KBM-7 (cell line): ENCODE measurements at regions not wholly inside any gene's neighbourhood (a gene's known extent, or its start where the extent isn't known, plus 50 kb on each side); places are given as distances from the start of the nearest gene placed in this dataset.

ENCODE experiments used
- DNase-seq: peaks from one replicate; pipeline ENCODE4 v3.0.0-alpha.2; 2015
- in situ Hi-C: fragments of 300-500 bp; cut with MboI; formaldehyde crosslinking; loops from 2 replicates; pipeline ENCODE4 v1.14.3; 2020; ENCODE audit warnings: low sequenced_read_pairs, low pct_unique_long_range_greater_than_20kb, mixed read lengths

DNA sequence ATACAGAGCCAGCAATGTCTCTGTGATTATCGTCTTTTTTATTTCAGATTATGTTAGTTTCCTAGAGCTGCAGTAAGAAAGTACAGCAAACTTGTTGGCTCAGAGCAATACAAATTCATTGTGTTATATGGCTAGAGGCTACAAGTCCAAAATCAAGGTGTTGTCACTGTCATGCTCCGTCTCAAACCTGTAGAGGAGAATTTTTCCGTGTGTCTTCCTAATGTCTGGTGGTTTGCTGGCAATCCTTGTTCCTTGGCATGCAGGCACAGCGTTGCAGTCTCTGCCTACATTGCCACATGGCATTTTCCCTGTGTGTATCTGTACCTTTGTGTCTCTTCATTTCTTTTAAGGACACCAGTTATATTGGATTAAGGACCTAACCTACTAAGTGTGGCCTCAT is 244.4 kb downstream of the LRRIQ3 start:
- in situ Hi-C loops = no loop called here
- no peak for DNase-seq

DNA sequence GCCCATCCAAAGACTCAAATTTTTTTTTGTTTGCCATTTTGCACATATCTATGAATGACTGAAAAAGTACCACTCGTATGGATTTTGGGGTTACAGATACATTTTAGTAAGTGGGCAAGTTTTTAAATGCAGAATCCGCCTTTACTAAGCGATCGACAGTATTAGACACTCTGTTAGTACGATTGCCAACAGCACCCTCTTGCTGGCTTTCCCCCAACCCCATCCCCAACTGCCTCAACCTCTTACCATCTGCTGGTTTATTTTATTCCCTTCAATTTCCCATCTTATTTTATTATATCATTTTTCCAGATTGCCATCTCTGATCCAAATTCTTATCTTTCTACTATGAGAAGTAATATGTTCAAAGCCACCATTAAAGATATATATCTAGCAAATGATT is 244.8 kb downstream of the LRRIQ3 start:
- in situ Hi-C loops = no loop called here
- DNase-seq = no peak

DNA sequence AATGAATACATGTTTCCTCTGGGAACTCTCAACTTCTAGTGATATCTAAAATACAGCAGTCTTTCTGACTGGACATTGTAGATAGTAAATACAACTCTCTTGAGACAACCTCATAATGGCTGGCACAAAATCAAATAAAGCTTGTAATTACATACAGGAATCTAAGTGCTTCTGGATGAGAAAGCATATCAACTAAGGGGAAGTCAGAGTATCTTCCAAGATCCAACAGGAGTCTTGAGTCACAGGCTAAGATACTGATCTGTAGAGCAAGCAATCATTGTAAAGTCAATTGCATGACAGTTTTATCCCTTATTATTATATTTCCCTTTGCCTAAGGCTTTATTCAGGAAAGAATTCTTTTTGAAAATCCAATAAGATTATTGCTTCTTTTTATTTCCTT is 249.9 kb downstream of the LRRIQ3 start:
- in situ Hi-C loops = no loop called here
- no peak for DNase-seq

DNA sequence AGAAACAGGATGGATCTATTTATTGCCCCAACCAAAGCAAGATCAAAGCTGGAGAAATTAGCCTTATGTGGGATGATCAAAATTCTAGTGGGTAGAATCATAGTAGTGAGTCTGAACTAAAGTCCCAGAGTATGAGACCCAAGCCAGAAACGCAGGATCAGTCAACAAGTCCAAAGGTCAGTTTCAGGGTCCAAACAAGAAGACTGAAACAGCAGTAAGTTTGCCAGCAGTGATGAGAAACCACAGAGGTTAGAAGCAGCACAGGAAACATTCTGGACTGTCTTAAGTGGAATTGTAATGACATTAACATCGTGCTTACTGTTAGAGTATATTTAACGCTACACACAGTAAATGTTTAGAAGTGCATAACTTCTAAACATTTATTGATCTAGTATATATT is 251.0 kb downstream of the LRRIQ3 start:
- in situ Hi-C loops = no loop called here
- no peak for DNase-seq

DNA sequence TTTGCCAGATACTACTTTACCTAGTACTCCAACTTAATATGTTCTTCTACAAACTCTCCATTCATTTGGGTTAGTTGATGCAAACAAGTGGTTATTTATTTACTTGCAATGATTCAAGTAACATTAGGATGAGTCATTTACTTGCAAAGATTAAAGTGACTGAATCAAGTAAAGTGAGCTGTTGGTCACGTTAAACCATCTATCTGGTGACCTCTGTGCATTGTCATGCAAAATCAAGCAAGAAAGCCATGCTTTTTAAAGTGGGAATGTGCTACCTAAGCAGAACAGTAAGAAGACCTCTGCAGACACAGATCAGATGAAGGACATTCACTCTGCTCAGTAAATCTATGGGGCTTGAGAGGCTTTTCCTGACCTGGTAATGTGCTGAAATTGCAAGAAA is 254.7 kb downstream of the LRRIQ3 start:
- DNase-seq = no peak
- in situ Hi-C loops = no loop called here

DNA sequence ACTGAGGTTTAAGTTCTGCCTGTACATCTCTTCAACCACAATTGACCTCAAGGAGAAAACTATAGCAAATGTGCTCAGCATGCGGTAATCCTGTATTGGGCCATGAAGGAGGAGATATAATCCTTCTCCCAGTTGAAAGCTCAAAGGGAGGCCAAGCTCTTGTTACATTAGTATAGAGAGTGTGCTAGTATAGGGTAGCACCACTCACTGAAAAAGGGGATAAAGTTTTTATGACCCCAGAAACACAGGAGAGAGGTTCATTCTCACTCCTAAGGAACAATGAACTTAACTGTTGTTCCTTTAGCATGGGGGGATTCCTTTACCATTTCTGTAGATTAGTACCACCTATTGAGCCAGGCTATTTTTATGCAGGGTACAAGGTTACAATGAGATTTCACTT is 267.7 kb downstream of the LRRIQ3 start:
- in situ Hi-C loops = no loop called here
- no peak for DNase-seq

DNA sequence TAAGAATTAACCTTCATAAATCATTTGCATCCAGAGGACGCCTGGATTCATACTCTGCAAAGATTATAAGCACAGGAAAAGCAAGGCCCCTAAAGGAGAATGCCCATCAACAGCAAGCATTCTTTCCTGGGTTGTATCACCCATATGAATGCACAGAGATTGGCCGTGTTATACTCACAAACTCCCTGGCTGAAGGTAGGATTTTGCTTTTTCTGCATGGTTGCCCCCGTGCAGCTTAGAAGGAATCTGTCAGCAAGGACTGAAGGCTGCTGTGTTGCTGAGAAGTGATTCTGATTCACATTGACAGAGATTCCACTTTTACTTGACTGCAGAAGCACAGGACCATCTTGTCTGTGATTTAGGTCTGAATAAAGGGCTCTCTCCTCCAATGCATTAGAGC is 283.0 kb downstream of the LRRIQ3 start:
- no peak for DNase-seq
- in situ Hi-C loops = no loop called here

DNA sequence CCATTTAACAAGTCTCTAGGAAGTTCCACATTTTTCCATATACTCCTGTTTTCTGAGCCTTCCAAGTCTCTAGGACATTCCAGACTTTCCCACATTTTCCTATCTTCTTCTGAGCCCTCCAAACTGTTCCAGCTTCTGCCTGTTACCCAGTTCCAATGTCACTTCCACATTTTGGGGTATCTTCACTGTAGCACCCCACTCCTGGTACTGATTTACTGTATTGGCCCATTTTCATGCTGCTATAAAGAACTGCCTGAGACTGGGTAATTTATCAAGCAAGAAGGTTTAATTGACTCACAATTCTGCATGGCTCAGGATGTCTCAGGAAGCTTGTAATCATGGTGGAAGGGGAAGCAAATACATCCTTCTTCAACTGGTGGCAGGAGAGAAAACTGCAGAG is 285.0 kb downstream of the LRRIQ3 start:
- DNase-seq = no peak
- in situ Hi-C loops = no loop called here

DNA sequence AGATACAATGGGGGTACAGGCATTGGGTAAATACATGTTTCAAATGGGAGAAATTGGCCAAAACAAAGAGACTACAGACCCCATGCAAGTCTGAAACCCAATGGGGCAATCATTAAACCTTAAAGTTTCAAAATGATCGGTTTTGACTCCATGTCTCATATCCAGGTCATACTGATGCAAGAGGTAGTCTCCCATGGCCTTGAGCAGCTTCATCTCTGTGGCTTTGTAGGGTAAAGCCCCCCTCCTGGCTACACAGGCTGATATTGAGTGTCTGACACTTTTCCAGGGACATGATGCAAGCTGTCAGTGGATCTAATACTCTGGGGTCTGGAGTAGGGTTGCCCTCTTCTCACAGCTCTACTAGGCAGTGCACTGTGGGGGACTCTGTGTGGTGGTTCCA is 286.1 kb downstream of the LRRIQ3 start:
- in situ Hi-C loops = no loop called here
- no peak for DNase-seq

DNA sequence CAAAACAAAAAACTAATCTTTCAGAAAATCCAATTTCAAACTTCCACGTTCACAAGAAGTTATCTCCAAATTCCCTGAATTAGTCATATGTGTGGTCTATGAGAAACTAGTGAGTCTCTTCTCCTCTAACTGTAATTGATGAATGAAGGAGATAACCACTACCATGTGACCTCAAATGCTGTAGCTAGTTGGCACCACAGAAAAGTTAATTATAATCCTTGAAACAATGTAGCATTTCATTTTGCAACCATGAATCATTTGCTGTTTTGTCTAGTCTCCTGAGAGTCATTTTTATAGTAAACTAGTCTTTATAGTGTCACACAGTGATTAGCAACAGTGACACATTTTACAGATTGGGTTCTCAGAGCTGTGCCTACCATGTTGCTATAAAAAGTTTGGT is 287.5 kb downstream of the LRRIQ3 start:
- in situ Hi-C loops = no loop called here
- no peak for DNase-seq

DNA sequence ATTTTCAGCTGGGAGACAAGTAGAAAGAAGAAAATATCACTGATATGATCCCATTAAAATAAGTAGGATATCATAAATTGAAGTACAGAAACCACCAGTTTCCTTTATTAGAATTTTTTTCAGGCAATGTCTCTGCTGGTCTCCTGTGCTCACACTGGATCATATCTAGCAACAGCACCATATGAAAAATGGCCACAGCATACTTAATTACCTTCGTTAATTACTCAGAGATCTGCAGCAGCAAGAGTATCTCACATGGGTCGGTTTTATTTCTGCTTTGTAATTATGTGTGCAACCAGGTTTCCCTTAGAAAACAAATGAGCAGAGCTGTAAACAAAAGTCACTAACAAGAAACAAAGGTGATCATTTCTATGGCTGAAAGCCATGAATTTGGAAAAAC is 287.9 kb downstream of the LRRIQ3 start:
- in situ Hi-C loops = no loop called here
- no peak for DNase-seq

DNA sequence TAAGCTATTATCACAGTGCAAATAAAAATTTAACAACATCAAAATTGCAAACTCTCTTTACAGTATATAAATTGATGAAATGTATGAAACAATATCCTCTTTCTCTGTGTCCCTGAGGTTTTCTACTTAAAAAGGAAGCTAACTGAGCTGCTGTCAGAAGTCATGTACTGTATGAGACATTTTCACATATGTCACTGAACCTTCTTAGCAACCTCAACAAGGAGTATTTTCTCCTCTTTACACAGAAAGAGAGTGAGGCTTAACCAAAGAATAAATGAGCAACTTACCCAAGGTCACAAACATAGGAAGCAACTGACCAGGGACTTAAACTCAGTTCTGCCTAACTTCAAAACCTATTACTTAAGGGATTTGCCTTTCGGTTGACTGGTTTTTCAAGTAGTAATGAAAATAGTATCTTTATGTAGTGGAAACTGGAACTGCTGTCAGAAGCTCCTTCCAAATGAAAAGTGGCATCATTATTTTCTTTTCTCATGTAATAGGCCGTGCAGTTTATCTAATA is 288.9 kb downstream of the LRRIQ3 start:
- DNase-seq = no peak
- in situ Hi-C loops = no loop called here

DNA sequence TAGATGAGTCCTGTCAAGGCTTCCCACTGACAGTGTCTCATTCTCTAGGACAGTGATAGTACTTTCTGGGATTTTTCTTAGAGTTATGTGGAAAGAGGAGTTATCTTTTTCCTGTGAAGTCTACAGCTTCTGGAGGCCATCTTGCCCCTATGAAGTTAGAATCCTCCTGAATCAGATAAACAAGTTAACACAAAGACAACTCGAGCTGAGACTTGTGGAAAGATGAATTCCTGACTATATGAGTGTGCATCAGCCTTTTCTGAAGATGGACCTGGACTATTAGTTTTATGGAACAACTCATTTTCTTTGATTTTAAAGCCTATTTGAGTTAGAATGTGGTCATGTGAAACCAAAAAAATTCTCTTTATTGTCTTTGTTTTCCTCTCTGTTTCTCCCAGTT is 290.9 kb downstream of the LRRIQ3 start:
- in situ Hi-C loops = no loop called here
- DNase-seq = no peak

DNA sequence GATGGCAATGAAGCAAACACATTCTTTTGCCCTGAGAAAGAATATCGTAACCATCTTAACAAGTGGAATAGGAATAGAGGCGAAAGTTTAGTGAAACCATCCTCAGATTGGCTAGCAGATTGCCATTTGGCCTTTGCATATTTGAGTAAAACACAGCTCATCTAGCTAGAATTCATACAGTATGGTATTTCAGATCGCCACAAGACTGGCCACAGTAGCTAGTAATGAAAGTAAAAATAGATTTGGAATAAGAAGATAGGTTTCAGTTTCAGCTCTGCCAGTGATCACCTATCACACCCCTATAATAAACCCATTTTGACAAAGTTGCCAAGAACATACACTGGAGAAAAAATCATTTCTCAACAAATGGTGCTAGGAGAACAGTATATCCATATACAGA is 294.9 kb downstream of the LRRIQ3 start:
- in situ Hi-C loops = no loop called here
- no peak for DNase-seq

DNA sequence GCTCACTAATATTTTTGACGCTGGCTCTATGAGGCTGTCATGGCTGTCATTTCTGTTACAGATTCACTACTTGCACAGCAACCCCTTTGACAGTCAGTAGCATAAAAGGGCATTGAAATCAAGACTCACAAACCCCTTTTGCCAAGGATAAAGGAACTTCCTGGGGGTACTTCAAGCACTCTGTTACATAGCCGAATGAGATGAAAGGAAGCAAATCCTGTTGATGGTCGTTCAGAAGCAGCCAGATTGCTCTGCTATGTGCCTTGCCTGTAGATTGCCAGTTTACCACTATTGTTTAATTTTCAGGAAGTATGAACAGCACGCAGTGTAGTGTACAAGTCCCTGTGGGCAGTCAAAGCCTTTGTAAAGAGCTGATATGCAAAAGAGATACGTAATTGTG is 296.2 kb downstream of the LRRIQ3 start:
- in situ Hi-C loops = no loop called here
- DNase-seq = no peak

DNA sequence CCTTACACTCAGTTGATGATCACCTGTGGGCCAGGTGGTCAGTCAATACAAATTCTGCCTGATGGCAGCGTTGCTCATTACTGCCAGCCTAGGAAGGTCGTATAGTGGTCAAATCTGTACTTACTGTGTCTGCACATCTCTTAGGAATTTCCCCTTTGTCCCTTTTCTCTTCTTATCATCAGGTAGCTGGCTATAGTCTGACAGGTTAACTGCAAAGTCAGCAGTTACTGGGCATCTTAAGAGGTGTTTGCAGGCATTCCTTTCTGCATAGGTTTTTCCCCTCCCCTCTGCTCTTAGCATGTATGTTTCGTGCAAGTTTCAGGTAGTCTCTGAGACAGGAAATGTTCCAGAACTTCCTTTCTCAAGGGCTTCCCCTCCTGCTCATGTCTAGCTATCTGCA is 298.7 kb downstream of the LRRIQ3 start:
- DNase-seq = no peak
- in situ Hi-C loops = no loop called here

DNA sequence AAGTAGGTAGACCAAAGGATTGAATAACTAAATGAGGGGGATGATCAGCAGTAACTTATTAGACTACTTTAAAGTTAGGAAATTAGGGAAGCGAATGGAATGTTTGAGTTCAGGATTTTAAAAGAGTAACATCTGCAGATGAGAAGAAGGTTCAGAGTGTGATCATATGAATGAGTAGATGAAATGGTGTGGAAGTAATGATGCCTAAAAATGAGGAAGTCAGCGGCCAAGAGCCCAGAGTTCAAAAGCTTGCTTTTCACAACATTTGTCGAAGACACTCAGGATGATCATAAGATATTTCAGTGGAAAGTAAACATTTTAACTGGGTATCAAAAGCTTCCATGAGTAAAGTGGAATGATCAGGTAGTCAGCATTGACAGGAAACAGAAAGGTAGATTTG is 299.4 kb downstream of the LRRIQ3 start:
- in situ Hi-C loops = no loop called here
- peak; percentile 40 for DNase-seq

DNA sequence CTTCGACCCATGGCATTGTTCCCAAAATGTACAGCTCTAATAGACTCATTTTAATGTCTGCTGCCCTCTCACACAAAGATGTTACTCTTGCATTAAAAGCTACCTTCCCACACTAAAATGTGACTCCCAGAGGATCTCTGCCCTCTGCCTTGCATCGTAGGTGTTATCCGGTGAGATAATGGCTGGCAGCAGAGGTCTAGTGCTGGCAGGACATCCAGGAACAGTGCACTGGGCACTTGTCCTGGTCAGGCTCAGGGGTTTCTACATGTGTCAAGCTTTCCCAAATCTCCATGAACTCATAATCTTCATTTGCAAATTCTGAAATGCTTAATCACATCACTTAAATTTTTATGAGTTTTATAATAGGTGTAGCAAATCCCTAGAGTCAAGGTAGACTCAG is 310.6 kb downstream of the LRRIQ3 start:
- in situ Hi-C loops = no loop called here
- DNase-seq = no peak

DNA sequence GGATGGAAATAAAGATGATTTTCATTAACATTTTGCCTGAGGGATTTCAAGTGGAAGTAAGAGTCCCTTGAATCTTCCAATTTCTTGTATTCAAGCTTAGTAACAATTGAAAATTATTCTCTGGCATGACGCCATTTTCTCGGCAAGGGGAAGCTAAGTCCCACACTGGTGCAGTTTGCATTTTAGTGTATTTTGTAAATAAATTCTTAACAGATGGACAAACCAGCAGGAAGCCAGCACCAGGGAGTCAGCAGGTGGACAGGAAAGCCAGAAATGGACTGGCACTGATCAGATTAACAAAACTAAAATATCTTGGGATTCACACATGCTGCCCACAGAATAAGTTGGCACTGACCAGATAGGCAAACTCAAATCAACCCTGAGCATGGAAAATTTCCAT is 311.3 kb downstream of the LRRIQ3 start:
- in situ Hi-C loops = no loop called here
- DNase-seq = no peak

DNA sequence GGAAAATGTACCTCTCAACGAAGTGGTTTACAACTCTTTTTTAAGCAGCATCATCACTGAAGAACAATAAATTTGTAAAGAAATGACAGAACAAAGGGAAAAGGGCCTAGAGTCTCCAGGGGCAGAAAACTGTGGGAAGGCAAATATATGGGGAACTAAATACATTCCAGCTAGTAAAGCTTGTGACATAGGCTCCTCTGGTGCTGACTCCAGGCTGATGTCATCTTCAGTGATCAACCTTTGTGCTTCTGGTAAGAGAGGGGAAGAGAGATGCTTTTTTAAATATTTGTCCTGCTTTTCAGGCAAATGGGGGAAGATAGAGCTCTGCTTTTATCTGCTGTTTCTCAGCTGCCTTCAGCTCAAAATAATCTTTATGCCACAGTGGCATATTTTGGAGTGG is 323.2 kb downstream of the LRRIQ3 start:
- no peak for DNase-seq
- in situ Hi-C loops = no loop called here

DNA sequence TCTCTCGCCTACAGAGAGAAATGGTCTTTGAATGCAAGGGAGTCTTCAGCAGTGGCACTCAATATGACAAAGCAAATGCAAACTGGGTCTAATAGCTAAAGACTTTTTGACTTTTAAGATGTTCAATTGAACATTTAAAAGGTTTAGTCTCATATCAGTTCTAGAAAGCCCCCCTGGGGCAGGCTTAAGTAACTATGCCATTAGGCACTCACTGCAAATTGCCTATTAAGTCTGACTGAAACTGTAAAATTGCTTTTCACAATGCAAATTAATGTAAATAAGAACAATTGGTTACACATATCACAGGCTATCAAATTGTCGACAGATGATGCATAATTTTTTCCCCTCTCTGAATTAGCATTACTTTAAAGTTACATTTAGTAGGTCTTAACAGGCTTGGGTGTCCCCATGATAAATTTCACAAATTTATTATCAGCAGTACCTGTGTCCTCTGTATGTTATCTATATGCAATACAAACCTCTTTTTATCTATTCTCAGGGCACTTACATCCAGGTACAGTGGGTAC is 329.1 kb downstream of the LRRIQ3 start:
- DNase-seq = no peak
- in situ Hi-C loops = no loop called here

DNA sequence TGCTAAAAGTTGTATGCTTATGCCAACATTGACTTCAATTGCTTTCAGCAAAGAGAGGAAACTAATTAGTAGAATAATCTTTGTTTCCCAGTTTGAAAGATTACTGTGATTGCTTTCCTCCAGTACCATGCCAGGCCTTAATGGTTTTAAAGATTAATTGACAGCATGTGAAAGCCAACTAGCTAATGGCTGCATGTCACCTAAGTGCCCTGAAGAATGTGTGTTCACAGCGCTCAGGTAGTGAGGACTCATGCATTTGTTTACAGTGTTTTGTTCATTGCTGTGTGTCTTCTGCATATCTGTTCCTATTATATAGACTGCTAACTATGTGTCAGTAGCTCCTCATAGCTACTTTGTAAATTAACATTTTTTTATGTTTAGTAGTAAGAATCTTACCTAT is 335.6 kb downstream of the LRRIQ3 start:
- in situ Hi-C loops = no loop called here
- DNase-seq = no peak
